ENCODE measurements at regions not wholly inside any gene's neighbourhood (a gene's known extent, or its start where the extent isn't known, plus 50 kb on each side); places are given as distances from the start of the nearest gene placed in this dataset.
"Not testable (repeated sequence)": the region's sequence is repeated elsewhere in the genome, so short reads cannot be mapped to it uniquely, and the experiment has no call there.

- no peak for DNase-seq (ENCODE audit: low spot score)
- TF ChIP-seq CTCF (IDR thresholded peaks at IDR 0.05; ENCODE audit: extremely low read depth, missing control alignments), result no peak
These were observed 91.9 kb downstream of the FCRL5 start for GRCh38 chr1:157460381-157460780.

GRCh38 chr1:157457279-157457678 lies 95.0 kb downstream of the FCRL5 start:
- no peak for DNase-seq (ENCODE audit: low spot score)
- TF ChIP-seq CTCF (IDR thresholded peaks at IDR 0.05; ENCODE audit: extremely low read depth, missing control alignments), result no peak

GRCh38 chr1:157455318-157455717 lies 97.0 kb downstream of the FCRL5 start:
- TF ChIP-seq CTCF (IDR thresholded peaks at IDR 0.05; ENCODE audit: extremely low read depth, missing control alignments), result no peak
- no peak for DNase-seq (ENCODE audit: low spot score)

- DNase-seq (ENCODE audit: low spot score), result no peak
- TF ChIP-seq CTCF (IDR thresholded peaks at IDR 0.05; ENCODE audit: extremely low read depth, missing control alignments), result no peak
These were observed 102.2 kb downstream of the FCRL5 start for GRCh38 chr1:157450106-157450505.

GRCh38 chr1:157448636-157449035 lies 103.7 kb downstream of the FCRL5 start:
- no peak for DNase-seq (ENCODE audit: low spot score)
- TF ChIP-seq CTCF (IDR thresholded peaks at IDR 0.05; ENCODE audit: extremely low read depth, missing control alignments), result no peak

- DNase-seq (ENCODE audit: low spot score), result not testable (repeated sequence)
These were observed 106.0 kb downstream of the FCRL5 start for GRCh38 chr1:157446356-157446755.

GRCh38 chr1:157445616-157446140 lies 106.6 kb downstream of the FCRL5 start:
- not testable (repeated sequence) for DNase-seq (ENCODE audit: low spot score)

GRCh38 chr1:157442065-157442464 lies 110.2 kb downstream of the FCRL5 start:
- no peak for DNase-seq (ENCODE audit: low spot score)
- TF ChIP-seq CTCF (IDR thresholded peaks at IDR 0.05; ENCODE audit: extremely low read depth, missing control alignments), result no peak

Measured in GM20000 (cell line).